WI38 (cell line): ENCODE measurements at regions not wholly inside any gene's neighbourhood (a gene's known extent, or its start where the extent isn't known, plus 50 kb on each side); places are given as distances from the start of the nearest gene placed in this dataset.

ENCODE experiments used
- H3K4me3 ChIP-seq: 2 replicates; pipeline ENCODE4 v1.5.1; 2011; ENCODE audit warnings: low read depth, mild to moderate bottlenecking, control low read depth, low read length
- CTCF ChIP-seq: IDR thresholded peaks from 2 replicates; pipeline ENCODE4 v1.5.1; 2012; ENCODE audit warnings: low read depth, mild to moderate bottlenecking, control low read depth, low read length

GRCh38 chr10:8138471-8138870, 84.0 kb downstream of the GATA3 start:
- no peak for TF ChIP-seq CTCF
- no peak overlapping the region for H3K4me3 ChIP-seq

DNA sequence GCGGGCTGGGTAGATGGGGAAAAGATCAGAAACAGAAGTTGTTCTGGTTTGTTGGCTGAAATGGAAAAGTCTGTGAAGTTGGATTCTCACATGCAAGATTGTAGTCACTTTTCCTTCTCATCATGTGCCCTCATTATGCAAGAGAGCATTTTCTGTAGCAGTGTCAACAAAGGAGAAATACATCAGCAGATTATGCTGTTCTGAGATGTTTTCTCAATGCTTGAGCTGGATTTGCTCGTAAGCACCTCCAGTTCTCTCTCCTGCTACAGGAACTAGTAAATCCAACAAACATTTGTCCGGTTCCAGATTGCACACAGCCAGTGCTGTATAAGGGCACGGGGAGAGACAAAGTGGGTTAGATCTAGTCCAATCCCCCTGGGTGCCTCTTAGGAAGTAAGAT, 90.0 kb downstream of the GATA3 start:
- no peak overlapping the region for H3K4me3 ChIP-seq
- no peak for TF ChIP-seq CTCF

GRCh38 chr10:8146650-8147049, 92.2 kb downstream of the GATA3 start:
- H3K4me3 ChIP-seq: no peak overlapping the region
- TF ChIP-seq CTCF: no peak

GRCh38 chr10:8149991-8150390, 95.5 kb downstream of the GATA3 start:
- no peak for TF ChIP-seq CTCF
- H3K4me3 ChIP-seq: no peak overlapping the region

GRCh38 chr10:8150401-8150905, 96.0 kb downstream of the GATA3 start:
- H3K4me3 ChIP-seq: no peak overlapping the region
- no peak for TF ChIP-seq CTCF

DNA sequence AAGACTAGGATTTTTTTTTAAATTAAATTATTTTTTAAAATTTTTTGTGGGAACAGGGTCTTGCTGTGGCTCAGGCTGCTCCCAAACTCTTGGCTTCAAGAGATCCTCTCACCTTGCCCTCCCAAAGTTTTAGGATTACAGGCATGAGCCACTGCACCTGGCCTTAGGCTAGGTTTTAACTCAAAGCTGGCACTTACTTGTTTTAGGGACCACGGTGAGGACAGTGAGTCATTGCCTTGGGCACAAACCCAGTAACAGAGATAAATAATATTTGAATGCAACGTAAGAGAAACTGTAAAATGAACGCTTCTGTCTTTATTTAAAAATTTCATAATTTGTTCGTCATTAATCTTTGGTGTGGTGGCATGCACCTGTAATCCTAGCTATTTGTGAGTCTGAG, 96.6 kb downstream of the GATA3 start:
- no peak overlapping the region for H3K4me3 ChIP-seq
- no peak for TF ChIP-seq CTCF

- no peak for TF ChIP-seq CTCF
- no peak overlapping the region for H3K4me3 ChIP-seq
These were observed 102.4 kb downstream of the GATA3 start for GRCh38 chr10:8156918-8157317.
